ENCODE measurements at regions not wholly inside any gene's neighbourhood (a gene's known extent, or its start where the extent isn't known, plus 50 kb on each side); places are given as distances from the start of the nearest gene placed in this dataset.

GRCh38 chr11:80512491-80512890 is 1071.7 kb upstream of the TENM4 start:
- H3K27ac Mint-ChIP-seq, result no peak overlapping the region
- no peak for DNase-seq
- H3K27me3 Mint-ChIP-seq, result no peaks in the 10 kb centered on the region
- H3K4me1 Mint-ChIP-seq, result no peaks in the 10 kb centered on the region
- peaks cover 0 to 5% (median 0%) of the 10 kb centered on the region in 3 donors for H3K36me3 Mint-ChIP-seq
- no peak overlapping the region for H3K4me3 Mint-ChIP-seq
- POLR2A ChIA-PET, result no interaction called here
- no peak for ATAC-seq
- H3K9me3 Mint-ChIP-seq, result peaks cover 6 to 39% (median 19%) of the 10 kb centered on the region in 9 donors

GRCh38 chr11:80505771-80506170 is 1064.9 kb upstream of the TENM4 start:
- no peak for ATAC-seq
- Mint-ChIP-seq H3K4me1 (no peaks in the 10 kb centered on the region), H3K27me3 (peaks cover 0 to 1% (median 0%) of the 10 kb centered on the region in 5 donors), H3K27ac (no peak overlapping the region), H3K36me3 (peaks cover 0 to 5% (median 0%) of the 10 kb centered on the region in 3 donors), H3K4me3 (no peak overlapping the region), H3K9me3 (peaks cover 0 to 34% (median 9%) of the 10 kb centered on the region in 9 donors)
- POLR2A ChIA-PET, result no interaction called here
- no peak for DNase-seq

GRCh38 chr11:80503990-80504389 is 1063.2 kb upstream of the TENM4 start:
- Mint-ChIP-seq H3K36me3 (peaks cover 0 to 5% (median 0%) of the 10 kb centered on the region in 3 donors), H3K27ac (no peak overlapping the region), H3K4me3 (no peak overlapping the region), H3K4me1 (no peaks in the 10 kb centered on the region), H3K27me3 (peaks cover 0 to 1% (median 0%) of the 10 kb centered on the region in 5 donors), H3K9me3 (peaks cover 0 to 29% (median 8%) of the 10 kb centered on the region in 9 donors)
- no peak for ATAC-seq
- DNase-seq, result no peak
- POLR2A ChIA-PET, result no interaction called here

- no peaks in the 10 kb centered on the region for H3K36me3 Mint-ChIP-seq
- no peak overlapping the region for H3K27ac Mint-ChIP-seq
- DNase-seq, result no peak
- H3K9me3 Mint-ChIP-seq, result peaks cover 0 to 18% (median 8%) of the 10 kb centered on the region in 9 donors
- ATAC-seq, result no peak
- POLR2A ChIA-PET, result no interaction called here
- peaks cover 0 to 1% (median 0%) of the 10 kb centered on the region in 5 donors for H3K27me3 Mint-ChIP-seq
- H3K4me1 Mint-ChIP-seq, result no peaks in the 10 kb centered on the region
- no peak overlapping the region for H3K4me3 Mint-ChIP-seq
Observed at GRCh38 chr11:80502511-80502910, 1061.7 kb upstream of the TENM4 start.

GRCh38 chr11:80495116-80495515 is 1054.3 kb upstream of the TENM4 start:
- Mint-ChIP-seq H3K4me3 (no peak overlapping the region), H3K36me3 (peaks cover 0 to 14% (median 0%) of the 10 kb centered on the region in 3 donors), H3K9me3 (peaks cover 0 to 38% (median 26%) of the 10 kb centered on the region in 9 donors), H3K27ac (no peak overlapping the region), H3K4me1 (no peaks in the 10 kb centered on the region), H3K27me3 (no peaks in the 10 kb centered on the region)
- ATAC-seq, result no peak
- POLR2A ChIA-PET, result no interaction called here
- DNase-seq, result no peak

GRCh38 chr11:80487952-80488351 is 1047.1 kb upstream of the TENM4 start:
- ATAC-seq (no peak), DNase-seq (no peak)
- Mint-ChIP-seq H3K27ac (no peak overlapping the region), H3K36me3 (peaks cover 0 to 4% (median 0%) of the 10 kb centered on the region in 3 donors), H3K4me3 (no peak overlapping the region), H3K4me1 (no peaks in the 10 kb centered on the region), H3K27me3 (no peaks in the 10 kb centered on the region), H3K9me3 (peaks cover 6 to 49% (median 18%) of the 10 kb centered on the region in 9 donors)
- POLR2A ChIA-PET, result no interaction called here

- Mint-ChIP-seq H3K27me3 (no peaks in the 10 kb centered on the region), H3K27ac (no peak overlapping the region), H3K9me3 (peaks cover 6 to 49% (median 15%) of the 10 kb centered on the region in 9 donors), H3K4me1 (no peaks in the 10 kb centered on the region), H3K4me3 (no peak overlapping the region), H3K36me3 (peaks cover 0 to 4% (median 0%) of the 10 kb centered on the region in 3 donors)
- DNase-seq, result no peak
- POLR2A ChIA-PET, result no interaction called here
- ATAC-seq, result no peak
Observed at GRCh38 chr11:80486678-80487077, 1045.8 kb upstream of the TENM4 start.

- Mint-ChIP-seq H3K27ac (no peak overlapping the region), H3K36me3 (no peaks in the 10 kb centered on the region), H3K27me3 (no peaks in the 10 kb centered on the region), H3K4me1 (no peaks in the 10 kb centered on the region), H3K9me3 (peaks cover 0 to 16% (median 6%) of the 10 kb centered on the region in 9 donors), H3K4me3 (no peak overlapping the region)
- ATAC-seq (no peak), DNase-seq (no peak)
- POLR2A ChIA-PET, result no interaction called here
Observed at GRCh38 chr11:80477178-80477577, 1036.3 kb upstream of the TENM4 start.

GRCh38 chr11:80473562-80473961 is 1032.7 kb upstream of the TENM4 start:
- no peaks in the 10 kb centered on the region for H3K27me3 Mint-ChIP-seq
- POLR2A ChIA-PET, result no interaction called here
- peaks cover 0 to 19% (median 5%) of the 10 kb centered on the region in 9 donors for H3K9me3 Mint-ChIP-seq

GRCh38 chr11:80469871-80470270 is 1029.0 kb upstream of the TENM4 start:
- no peak for ATAC-seq
- Mint-ChIP-seq H3K9me3 (peaks cover 0 to 36% (median 17%) of the 10 kb centered on the region in 9 donors), H3K27ac (no peak overlapping the region), H3K27me3 (no peaks in the 10 kb centered on the region), H3K4me1 (no peaks in the 10 kb centered on the region), H3K36me3 (peaks cover 0 to 6% (median 0%) of the 10 kb centered on the region in 3 donors), H3K4me3 (no peak overlapping the region)
- POLR2A ChIA-PET, result no interaction called here
- no peak for DNase-seq

More at GRCh38 chr11:80473562-80473961, 1032.7 kb upstream of the TENM4 start:
- no peak overlapping the region for H3K4me3 Mint-ChIP-seq
- DNase-seq (no peak), ATAC-seq (no peak)
- H3K27ac Mint-ChIP-seq, result no peak overlapping the region
- H3K4me1 Mint-ChIP-seq, result no peaks in the 10 kb centered on the region
- H3K36me3 Mint-ChIP-seq, result no peaks in the 10 kb centered on the region

- Mint-ChIP-seq H3K27ac (no peak overlapping the region), H3K4me1 (no peaks in the 10 kb centered on the region), H3K36me3 (peaks cover 0 to 6% (median 0%) of the 10 kb centered on the region in 3 donors), H3K9me3 (peaks cover 0 to 28% (median 20%) of the 10 kb centered on the region in 9 donors), H3K27me3 (no peaks in the 10 kb centered on the region), H3K4me3 (no peak overlapping the region)
- ATAC-seq, result no peak
- POLR2A ChIA-PET, result no interaction called here
- no peak for DNase-seq
Observed at GRCh38 chr11:80466570-80466969, 1025.7 kb upstream of the TENM4 start.

GRCh38 chr11:80462211-80462610 is 1021.4 kb upstream of the TENM4 start:
- Mint-ChIP-seq H3K4me1 (no peaks in the 10 kb centered on the region), H3K9me3 (peaks cover 9 to 30% (median 17%) of the 10 kb centered on the region in 9 donors), H3K4me3 (no peak overlapping the region), H3K36me3 (peaks cover 0 to 6% (median 0%) of the 10 kb centered on the region in 3 donors), H3K27me3 (no peaks in the 10 kb centered on the region), H3K27ac (no peak overlapping the region)
- POLR2A ChIA-PET, result no interaction called here
- DNase-seq, result no peak
- no peak for ATAC-seq

- Mint-ChIP-seq H3K27me3 (no peaks in the 10 kb centered on the region), H3K4me3 (no peak overlapping the region), H3K36me3 (no peaks in the 10 kb centered on the region), H3K27ac (no peak overlapping the region), H3K4me1 (no peaks in the 10 kb centered on the region), H3K9me3 (peaks cover 2 to 27% (median 11%) of the 10 kb centered on the region in 9 donors)
- POLR2A ChIA-PET, result no interaction called here
- DNase-seq (no peak), ATAC-seq (no peak)
Observed at GRCh38 chr11:80458376-80458775, 1017.5 kb upstream of the TENM4 start.

GRCh38 chr11:80457823-80458222 is 1017.0 kb upstream of the TENM4 start:
- H3K9me3 Mint-ChIP-seq, result peaks cover 2 to 27% (median 11%) of the 10 kb centered on the region in 9 donors
- no peak for DNase-seq

More at GRCh38 chr11:80457823-80458222, 1017.0 kb upstream of the TENM4 start:
- Mint-ChIP-seq H3K4me3 (no peak overlapping the region), H3K27me3 (no peaks in the 10 kb centered on the region), H3K4me1 (no peaks in the 10 kb centered on the region), H3K27ac (no peak overlapping the region), H3K36me3 (no peaks in the 10 kb centered on the region)
- POLR2A ChIA-PET, result no interaction called here
- no peak for ATAC-seq
